ENCODE measurements at regions not wholly inside any gene's neighbourhood (a gene's known extent, or its start where the extent isn't known, plus 50 kb on each side); places are given as distances from the start of the nearest gene placed in this dataset.
A peak's percentile ranks its signal among the peaks of the same experiment; 100 is the strongest.

GRCh38 chr3:87363721-87364120 is 87.3 kb upstream of the POU1F1 start:
- ATAC-seq (replicated peaks in 1 of 2) (no peak), DNase-seq (no peak)
- Mint-ChIP-seq H3K4me3 (no peak overlapping the region), H3K27ac (no peak overlapping the region), H3K9me3 (peaks cover 0 to 1% of the 10 kb centered on the region in 2 donors), H3K36me3 (ENCODE audit: insufficient read depth in 2 of 2) (no peaks in the 10 kb centered on the region), H3K4me1 (ENCODE audit: low read depth) (no peaks in the 10 kb centered on the region), H3K27me3 (ENCODE audit: low read depth) (peaks cover 6% of the 10 kb centered on the region)

- no peak for DNase-seq
- ATAC-seq (replicated peaks in 1 of 2), result no peak
- no peaks in the 10 kb centered on the region for H3K4me1 Mint-ChIP-seq (ENCODE audit: low read depth)
- H3K4me3 Mint-ChIP-seq, result no peak overlapping the region
- H3K9me3 Mint-ChIP-seq, result no peaks in the 10 kb centered on the region
- H3K27me3 Mint-ChIP-seq (ENCODE audit: low read depth), result peaks cover under 1% of the 10 kb centered on the region
- no peaks in the 10 kb centered on the region for H3K36me3 Mint-ChIP-seq (ENCODE audit: insufficient read depth in 2 of 2)
- H3K27ac Mint-ChIP-seq, result no peak overlapping the region
These were observed 85.6 kb upstream of the POU1F1 start for GRCh38 chr3:87361956-87362355.

GRCh38 chr3:87361271-87361670 is 84.9 kb upstream of the POU1F1 start:
- Mint-ChIP-seq H3K36me3 (ENCODE audit: insufficient read depth in 2 of 2) (no peaks in the 10 kb centered on the region), H3K27ac (no peak overlapping the region), H3K9me3 (no peaks in the 10 kb centered on the region), H3K4me1 (ENCODE audit: low read depth) (no peaks in the 10 kb centered on the region), H3K4me3 (no peak overlapping the region), H3K27me3 (ENCODE audit: low read depth) (no peaks in the 10 kb centered on the region)
- ATAC-seq (replicated peaks in 1 of 2), result no peak
- no peak for DNase-seq

- Mint-ChIP-seq H3K36me3 (ENCODE audit: insufficient read depth in 2 of 2) (no peaks in the 10 kb centered on the region), H3K27me3 (ENCODE audit: low read depth) (no peaks in the 10 kb centered on the region), H3K4me1 (ENCODE audit: low read depth) (no peaks in the 10 kb centered on the region), H3K27ac (no peak overlapping the region), H3K9me3 (no peaks in the 10 kb centered on the region), H3K4me3 (no peak overlapping the region)
- DNase-seq, result no peak
- ATAC-seq (replicated peaks in 1 of 2), result no peak
These were observed 83.4 kb upstream of the POU1F1 start for GRCh38 chr3:87359826-87360225.

GRCh38 chr3:87359025-87359424 is 82.6 kb upstream of the POU1F1 start:
- H3K4me3 Mint-ChIP-seq, result no peak overlapping the region
- no peak for ATAC-seq (replicated peaks in 1 of 2)
- H3K27ac Mint-ChIP-seq, result no peak overlapping the region
- H3K9me3 Mint-ChIP-seq, result no peaks in the 10 kb centered on the region
- H3K27me3 Mint-ChIP-seq (ENCODE audit: low read depth), result no peaks in the 10 kb centered on the region
- no peak for DNase-seq
- no peaks in the 10 kb centered on the region for H3K4me1 Mint-ChIP-seq (ENCODE audit: low read depth)
- no peaks in the 10 kb centered on the region for H3K36me3 Mint-ChIP-seq (ENCODE audit: insufficient read depth in 2 of 2)

GRCh38 chr3:87358066-87358465 is 81.7 kb upstream of the POU1F1 start:
- H3K4me3 Mint-ChIP-seq, result no peak overlapping the region
- DNase-seq, result no peak
- ATAC-seq (replicated peaks in 1 of 2), result no peak
- H3K9me3 Mint-ChIP-seq, result no peaks in the 10 kb centered on the region
- H3K27ac Mint-ChIP-seq, result no peak overlapping the region
- peaks cover 6% of the 10 kb centered on the region for H3K27me3 Mint-ChIP-seq (ENCODE audit: low read depth)
- no peaks in the 10 kb centered on the region for H3K4me1 Mint-ChIP-seq (ENCODE audit: low read depth)
- H3K36me3 Mint-ChIP-seq (ENCODE audit: insufficient read depth in 2 of 2), result no peaks in the 10 kb centered on the region

GRCh38 chr3:87354398-87354797 is 78.0 kb upstream of the POU1F1 start:
- Mint-ChIP-seq H3K27me3 (ENCODE audit: low read depth) (peaks cover 9% of the 10 kb centered on the region), H3K4me3 (no peak overlapping the region), H3K27ac (no peak overlapping the region), H3K36me3 (ENCODE audit: insufficient read depth in 2 of 2) (no peaks in the 10 kb centered on the region), H3K9me3 (no peaks in the 10 kb centered on the region), H3K4me1 (ENCODE audit: low read depth) (no peaks in the 10 kb centered on the region)
- DNase-seq (no peak), ATAC-seq (replicated peaks in 1 of 2) (no peak)

- no peak overlapping the region for H3K4me3 Mint-ChIP-seq
- H3K27ac Mint-ChIP-seq, result no peak overlapping the region
- DNase-seq, result no peak
- no peaks in the 10 kb centered on the region for H3K4me1 Mint-ChIP-seq (ENCODE audit: low read depth)
- ATAC-seq (replicated peaks in 1 of 2), result no peak
- peaks cover 9% of the 10 kb centered on the region for H3K27me3 Mint-ChIP-seq (ENCODE audit: low read depth)
- H3K36me3 Mint-ChIP-seq (ENCODE audit: insufficient read depth in 2 of 2), result no peaks in the 10 kb centered on the region
- H3K9me3 Mint-ChIP-seq, result no peaks in the 10 kb centered on the region
These were observed 75.6 kb upstream of the POU1F1 start for GRCh38 chr3:87351937-87352336.

GRCh38 chr3:87350367-87351199 is 74.2 kb upstream of the POU1F1 start:
- Mint-ChIP-seq H3K4me1 (ENCODE audit: low read depth) (no peaks in the 10 kb centered on the region), H3K27ac (no peak overlapping the region), H3K27me3 (ENCODE audit: low read depth) (peaks cover 9% of the 10 kb centered on the region), H3K9me3 (no peaks in the 10 kb centered on the region), H3K36me3 (ENCODE audit: insufficient read depth in 2 of 2) (no peaks in the 10 kb centered on the region), H3K4me3 (no peak overlapping the region)
- DNase-seq, result peak; percentile 11 to 21
- ATAC-seq (replicated peaks in 1 of 2), result peak; percentile 83 to 84

- H3K36me3 Mint-ChIP-seq (ENCODE audit: insufficient read depth in 2 of 2), result no peaks in the 10 kb centered on the region
- DNase-seq (no peak), ATAC-seq (replicated peaks in 1 of 2) (no peak)
- peaks cover 15% of the 10 kb centered on the region for H3K27me3 Mint-ChIP-seq (ENCODE audit: low read depth)
- H3K4me3 Mint-ChIP-seq, result no peak overlapping the region
- H3K9me3 Mint-ChIP-seq, result no peaks in the 10 kb centered on the region
- no peaks in the 10 kb centered on the region for H3K4me1 Mint-ChIP-seq (ENCODE audit: low read depth)
- H3K27ac Mint-ChIP-seq, result no peak overlapping the region
These were observed 73.4 kb upstream of the POU1F1 start for GRCh38 chr3:87349833-87350232.

GRCh38 chr3:87336761-87337160 is 60.4 kb upstream of the POU1F1 start:
- Mint-ChIP-seq H3K9me3 (peaks cover 0 to 2% of the 10 kb centered on the region in 2 donors), H3K27ac (no peak overlapping the region)

GRCh38 chr3:87335931-87336330 is 59.5 kb upstream of the POU1F1 start:
- DNase-seq (no peak), ATAC-seq (replicated peaks in 1 of 2) (no peak)
- Mint-ChIP-seq H3K4me3 (no peak overlapping the region), H3K36me3 (ENCODE audit: insufficient read depth in 2 of 2) (peaks cover 0 to 1% of the 10 kb centered on the region in 2 donors), H3K27me3 (ENCODE audit: low read depth) (peaks cover 7% of the 10 kb centered on the region), H3K4me1 (ENCODE audit: low read depth) (peaks cover 23% of the 10 kb centered on the region), H3K27ac (no peak overlapping the region), H3K9me3 (peaks cover 0 to 2% of the 10 kb centered on the region in 2 donors)

More at GRCh38 chr3:87336761-87337160, 60.4 kb upstream of the POU1F1 start:
- Mint-ChIP-seq H3K4me1 (ENCODE audit: low read depth) (peaks cover 19% of the 10 kb centered on the region), H3K36me3 (ENCODE audit: insufficient read depth in 2 of 2) (peaks cover 0 to 1% of the 10 kb centered on the region in 2 donors), H3K27me3 (ENCODE audit: low read depth) (peaks cover 7% of the 10 kb centered on the region), H3K4me3 (no peak overlapping the region)
- no peak for DNase-seq
- no peak for ATAC-seq (replicated peaks in 1 of 2)

- DNase-seq, result peak; percentile 43 to 52
- Mint-ChIP-seq H3K4me3 (peak overlapping the region; percentile 62 to 87), H3K36me3 (ENCODE audit: insufficient read depth in 2 of 2) (peaks cover 0 to 1% of the 10 kb centered on the region in 2 donors), H3K27ac (peak overlapping the region; percentile 97), H3K9me3 (no peaks in the 10 kb centered on the region), H3K27me3 (ENCODE audit: low read depth) (peaks cover 13% of the 10 kb centered on the region), H3K4me1 (ENCODE audit: low read depth) (peaks cover 23% of the 10 kb centered on the region)
- peak; percentile 97 for ATAC-seq (replicated peaks in 1 of 2)
These were observed 57.1 kb upstream of the POU1F1 start for GRCh38 chr3:87333393-87333892.

GRCh38 chr3:87332789-87333188 is 56.4 kb upstream of the POU1F1 start:
- H3K27me3 Mint-ChIP-seq (ENCODE audit: low read depth), result peaks cover 16% of the 10 kb centered on the region
- peak overlapping the region; percentile 19 to 87 for H3K4me3 Mint-ChIP-seq
- peaks cover 23% of the 10 kb centered on the region for H3K4me1 Mint-ChIP-seq (ENCODE audit: low read depth)
- DNase-seq, result no peak
- H3K9me3 Mint-ChIP-seq, result no peaks in the 10 kb centered on the region
- peaks cover 0 to 1% of the 10 kb centered on the region in 2 donors for H3K36me3 Mint-ChIP-seq (ENCODE audit: insufficient read depth in 2 of 2)
- ATAC-seq (replicated peaks in 1 of 2), result peak in 1 of 2 donors; percentile 2
- H3K27ac Mint-ChIP-seq, result peak overlapping the region; percentile 91
